CD4-positive, CD25-positive, alpha-beta regulatory T cell (primary cell): ENCODE measurements at regions not wholly inside any gene's neighbourhood (a gene's known extent, or its start where the extent isn't known, plus 50 kb on each side); places are given as distances from the start of the nearest gene placed in this dataset.
A peak's percentile ranks its signal among the peaks of the same experiment; 100 is the strongest.

Experiments used
- ATAC-seq, 2 donors: fragments of 150-1000 bp; cut with Tn5 transposase; one replicate each; pipeline ENCODE4 v1.10.0; 2021; ENCODE audit warnings: low read depth in 2 of 2, moderate number of reproducible peaks in 2 of 2, moderate library complexity in 1 of 2
- DNase-seq, 3 donors: peaks; one replicate each; pipeline versions ENCODE4 v3.0.0 to v3.0.0-alpha.2; 2012 to 2022; ENCODE audit warnings: mixed read lengths in 1 of 3
- H3K27ac ChIP-seq: one replicate; pipeline ENCODE4 v1.7.0; 2013; ENCODE audit warnings: mild to moderate bottlenecking, low read length; ENCODE audit not compliant: insufficient read depth, poor library complexity, severe bottlenecking
- H3K27me3 ChIP-seq: one replicate; pipeline ENCODE4 v1.7.0; 2013; ENCODE audit warnings: low read length; ENCODE audit not compliant: control insufficient read depth, insufficient read depth
- H3K36me3 ChIP-seq: one replicate; pipeline ENCODE4 v1.7.0; 2013; ENCODE audit warnings: mild to moderate bottlenecking, low read length, moderate library complexity; ENCODE audit not compliant: control insufficient read depth, insufficient read depth
- H3K4me1 ChIP-seq: 2 replicates; pipeline ENCODE4 v1.7.0; 2013; ENCODE audit warnings: mild to moderate bottlenecking, low read length; ENCODE audit not compliant: insufficient read depth, control insufficient read depth, poor library complexity, severe bottlenecking
- H3K4me3 ChIP-seq: one replicate; pipeline ENCODE4 v1.7.0; 2013; ENCODE audit warnings: low read depth, mild to moderate bottlenecking, low read length, moderate library complexity
- H3K9me3 ChIP-seq, 2 experiments: 1 replicate in 1 of 2; 2 replicates in 1 of 2; pipeline ENCODE4 v1.7.0; 2013; ENCODE audit warnings: low read length in 2 of 2, mild to moderate bottlenecking in 1 of 2, moderate library complexity in 1 of 2; ENCODE audit not compliant: control insufficient read depth in 2 of 2
- H3K27ac Mint-ChIP-seq, 3 donors: one replicate each; pipeline ENCODE4 v1.8.0; 2020 to 2022; ENCODE audit warnings: mild to moderate bottlenecking in 3 of 3, mixed read lengths in 3 of 3, moderate library complexity in 2 of 3
- H3K27me3 Mint-ChIP-seq: one replicate; pipeline ENCODE4 v1.8.0; 2022; ENCODE audit warnings: mild to moderate bottlenecking, mixed read lengths
- H3K36me3 Mint-ChIP-seq: one replicate; pipeline ENCODE4 v1.8.0; 2020; ENCODE audit warnings: mixed read lengths
- H3K4me1 Mint-ChIP-seq, 4 donors: one replicate each; pipeline ENCODE4 v1.8.0; 2020 to 2022; ENCODE audit warnings: mixed read lengths in 4 of 4, mild to moderate bottlenecking in 1 of 4
- H3K4me3 Mint-ChIP-seq, 4 donors: one replicate each; pipeline ENCODE4 v1.8.0; 2020 to 2022; ENCODE audit warnings: mild to moderate bottlenecking in 4 of 4, mixed read lengths in 4 of 4, moderate library complexity in 3 of 4
- H3K9me3 Mint-ChIP-seq, 7 donors: one replicate each; pipeline ENCODE4 v1.8.0; 2020 to 2022; ENCODE audit warnings: mixed read lengths in 7 of 7, mild to moderate bottlenecking in 3 of 7, moderate library complexity in 2 of 7

DNA sequence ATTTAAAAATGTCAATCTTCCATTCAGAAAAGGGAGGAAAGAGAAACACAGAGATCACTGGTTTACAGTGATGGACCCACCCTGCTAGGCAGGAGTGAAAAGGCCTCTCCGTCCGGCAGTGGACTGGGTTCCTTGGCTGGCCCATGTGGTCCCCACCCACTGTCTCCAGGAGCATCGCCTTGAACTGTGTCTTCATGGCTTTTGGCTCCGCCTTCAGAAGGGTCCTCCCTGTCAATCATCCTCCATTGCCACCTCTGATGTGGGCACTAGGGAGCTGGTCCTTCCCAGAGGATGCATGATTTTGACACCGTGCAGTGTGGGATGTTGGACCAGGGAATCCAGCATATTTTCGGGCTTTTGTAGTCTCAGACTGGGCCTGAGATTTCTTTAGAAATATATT is 58.2 kb upstream of the B3GAT1 start:
- no peak overlapping the region for H3K27ac Mint-ChIP-seq
- Histone ChIP-seq H3K27me3 (peaks cover 2% of the 10 kb centered on the region), H3K36me3 (no peaks in the 10 kb centered on the region), H3K27ac (no peak overlapping the region), H3K4me3 (no peak overlapping the region), H3K9me3 (no peaks in the 10 kb centered on the region), H3K4me1 (no peaks in the 10 kb centered on the region)
- no peak for ATAC-seq
- peaks cover 18% of the 10 kb centered on the region for H3K27me3 Mint-ChIP-seq
- no peaks in the 10 kb centered on the region for H3K4me1 Mint-ChIP-seq
- H3K4me3 Mint-ChIP-seq: no peak overlapping the region
- no peak for DNase-seq
- peaks cover 0 to 1% (median 0%) of the 10 kb centered on the region in 7 donors for H3K9me3 Mint-ChIP-seq
- no peaks in the 10 kb centered on the region for H3K36me3 Mint-ChIP-seq

DNA sequence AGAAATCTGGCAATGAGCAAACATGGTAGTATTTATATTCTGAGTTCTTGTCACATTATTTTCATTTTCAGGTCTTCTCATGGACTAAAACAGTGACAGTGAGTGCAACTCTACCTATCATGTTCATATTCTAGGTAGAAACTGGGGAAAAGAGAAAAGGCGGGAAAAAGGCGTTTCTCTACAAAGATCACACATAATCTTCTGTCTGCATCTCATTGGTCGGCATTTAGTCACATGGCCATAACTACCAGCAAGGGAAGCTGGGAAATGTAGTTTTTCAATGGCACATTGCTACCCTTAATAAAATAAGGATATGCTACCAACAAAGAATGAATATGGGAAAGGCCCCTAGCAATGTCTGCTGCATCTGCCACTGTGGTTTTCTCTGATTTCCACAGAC is 57.6 kb upstream of the B3GAT1 start:
- no peaks in the 10 kb centered on the region for H3K4me1 Mint-ChIP-seq
- no peak overlapping the region for H3K27ac ChIP-seq
- H3K9me3 ChIP-seq: no peaks in the 10 kb centered on the region
- peaks cover 5% of the 10 kb centered on the region for H3K27me3 ChIP-seq
- H3K36me3 ChIP-seq: no peaks in the 10 kb centered on the region
- no peaks in the 10 kb centered on the region for H3K4me1 ChIP-seq
- H3K4me3 Mint-ChIP-seq: no peak overlapping the region
- ATAC-seq (no peak), DNase-seq (peak in 1 of 3 donors; percentile 12)
- H3K9me3 Mint-ChIP-seq: peaks cover 0 to 1% (median 0%) of the 10 kb centered on the region in 7 donors
- no peaks in the 10 kb centered on the region for H3K36me3 Mint-ChIP-seq
- no peak overlapping the region for H3K27ac Mint-ChIP-seq
- no peak overlapping the region for H3K4me3 ChIP-seq
- peaks cover 18% of the 10 kb centered on the region for H3K27me3 Mint-ChIP-seq

DNA sequence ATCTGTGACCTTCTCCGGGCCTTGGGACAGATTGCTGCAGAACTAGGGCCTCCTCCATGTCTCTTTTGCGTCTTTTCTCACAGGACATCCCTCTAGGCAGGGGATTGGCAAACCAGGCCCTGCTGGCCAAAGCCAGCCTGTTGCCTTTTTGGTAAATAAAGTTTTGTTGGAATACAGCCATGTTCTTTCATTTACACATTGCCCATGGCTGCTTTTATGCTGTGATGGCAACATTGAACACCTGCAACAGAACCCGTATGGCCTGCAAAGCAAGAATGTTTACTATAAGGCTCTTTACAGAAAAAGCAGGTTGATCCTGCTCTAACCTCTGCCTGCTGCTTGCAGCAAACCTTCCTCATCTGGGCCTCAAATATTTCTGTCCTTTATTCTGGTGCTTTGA is 56.8 kb upstream of the B3GAT1 start:
- Histone ChIP-seq H3K9me3 (no peaks in the 10 kb centered on the region), H3K27ac (no peak overlapping the region), H3K27me3 (peaks cover 5% of the 10 kb centered on the region), H3K4me1 (no peaks in the 10 kb centered on the region), H3K36me3 (no peaks in the 10 kb centered on the region), H3K4me3 (no peak overlapping the region)
- no peak for DNase-seq
- Mint-ChIP-seq H3K4me3 (no peak overlapping the region), H3K9me3 (peaks cover 0 to 1% (median 0%) of the 10 kb centered on the region in 7 donors), H3K27me3 (peaks cover 18% of the 10 kb centered on the region), H3K4me1 (no peaks in the 10 kb centered on the region), H3K36me3 (no peaks in the 10 kb centered on the region), H3K27ac (no peak overlapping the region)
- no peak for ATAC-seq

DNA sequence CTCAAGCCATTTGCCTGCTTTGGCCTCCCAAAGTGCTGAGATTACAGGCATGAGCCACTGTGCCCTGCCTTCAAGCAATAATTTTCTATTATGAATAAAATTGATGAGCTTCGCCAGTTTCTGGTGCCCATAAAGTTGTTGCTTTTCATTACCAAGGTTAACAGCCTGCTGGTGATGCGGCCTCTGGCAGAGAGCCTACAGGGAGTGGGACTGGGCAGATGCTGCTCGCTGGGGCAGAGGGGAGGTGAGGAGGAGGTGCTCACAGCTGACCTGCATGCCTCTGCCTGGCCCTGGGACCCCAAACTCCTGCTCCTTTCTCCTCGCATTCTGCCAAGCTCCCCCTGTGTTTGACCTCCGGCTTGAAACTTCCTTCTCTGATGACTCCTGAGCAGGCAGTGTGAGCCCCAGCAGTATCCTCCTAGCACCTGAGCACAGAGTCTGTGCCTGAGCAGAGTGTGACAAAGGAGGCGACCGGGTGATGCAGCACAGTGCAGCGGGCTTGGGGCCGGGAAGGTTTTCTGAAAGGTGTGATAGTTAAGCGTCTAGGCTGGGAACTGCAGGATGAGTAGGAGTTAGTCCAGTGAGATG is 56.1 kb upstream of the B3GAT1 start:
- H3K27me3 ChIP-seq: peaks cover 5% of the 10 kb centered on the region
- H3K4me3 ChIP-seq: no peak overlapping the region
- H3K9me3 Mint-ChIP-seq: peaks cover 0 to 1% (median 0%) of the 10 kb centered on the region in 7 donors
- H3K27me3 Mint-ChIP-seq: peaks cover 12% of the 10 kb centered on the region
- no peak for DNase-seq
- no peaks in the 10 kb centered on the region for H3K4me1 Mint-ChIP-seq
- H3K27ac ChIP-seq: no peak overlapping the region
- H3K36me3 Mint-ChIP-seq: no peaks in the 10 kb centered on the region
- H3K27ac Mint-ChIP-seq: no peak overlapping the region
- no peaks in the 10 kb centered on the region for H3K9me3 ChIP-seq
- H3K4me1 ChIP-seq: no peaks in the 10 kb centered on the region
- no peak overlapping the region for H3K4me3 Mint-ChIP-seq
- H3K36me3 ChIP-seq: no peaks in the 10 kb centered on the region
- no peak for ATAC-seq

DNA sequence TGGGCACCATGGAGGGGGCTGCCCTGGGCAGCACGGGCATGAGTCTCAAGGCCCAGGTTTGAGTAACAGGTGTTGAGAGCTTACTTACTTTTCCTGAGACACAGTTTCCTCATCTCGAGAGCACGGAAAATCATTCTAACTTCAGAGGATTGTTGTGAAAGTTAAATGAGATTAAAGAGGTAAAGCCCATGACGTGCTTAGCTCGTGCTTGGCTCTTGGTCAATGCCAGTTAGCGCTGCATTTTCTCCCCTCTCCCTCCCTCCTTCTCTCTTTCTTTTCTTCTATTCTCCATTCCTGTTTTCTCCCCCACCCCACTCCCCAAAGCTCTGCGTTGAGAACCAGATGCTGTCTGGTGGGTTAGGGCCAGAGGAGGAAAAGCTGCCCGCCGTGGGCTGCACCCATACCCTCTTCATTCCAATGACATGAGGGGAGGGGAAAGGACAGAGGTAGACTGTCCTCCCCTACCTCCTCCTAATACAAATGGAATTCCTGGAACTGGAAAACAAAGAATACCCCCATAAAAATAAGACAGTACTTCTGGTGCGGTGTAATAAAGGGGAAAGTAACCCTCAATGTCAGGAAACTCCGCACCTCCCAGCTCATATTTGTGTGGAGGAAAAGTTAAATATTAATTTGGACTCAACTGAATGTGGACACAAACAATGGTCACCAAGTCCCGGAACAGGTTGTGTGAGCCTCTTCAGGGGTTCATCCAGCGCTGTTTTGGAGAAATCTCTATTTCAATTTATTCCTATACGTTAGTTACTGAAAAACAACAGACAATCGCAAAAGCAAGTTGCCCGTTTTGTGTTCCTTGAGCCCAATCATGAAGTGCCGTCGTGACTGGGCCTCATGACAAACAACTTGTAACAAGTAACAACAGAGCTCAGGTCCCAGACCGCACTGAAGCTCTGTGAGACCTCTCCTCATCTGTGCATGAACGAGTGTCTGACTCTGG is 54.8 kb upstream of the B3GAT1 start:
- DNase-seq: no peak
- H3K9me3 ChIP-seq: no peaks in the 10 kb centered on the region
- H3K27ac ChIP-seq: no peak overlapping the region
- H3K27me3 ChIP-seq: peaks cover 5% of the 10 kb centered on the region
- no peaks in the 10 kb centered on the region for H3K36me3 ChIP-seq
- Mint-ChIP-seq H3K4me1 (no peaks in the 10 kb centered on the region), H3K4me3 (no peak overlapping the region), H3K27ac (no peak overlapping the region), H3K9me3 (peaks cover 0 to 1% (median 0%) of the 10 kb centered on the region in 7 donors), H3K36me3 (no peaks in the 10 kb centered on the region), H3K27me3 (peaks cover 12% of the 10 kb centered on the region)
- ATAC-seq: no peak
- H3K4me3 ChIP-seq: no peak overlapping the region
- no peaks in the 10 kb centered on the region for H3K4me1 ChIP-seq

DNA sequence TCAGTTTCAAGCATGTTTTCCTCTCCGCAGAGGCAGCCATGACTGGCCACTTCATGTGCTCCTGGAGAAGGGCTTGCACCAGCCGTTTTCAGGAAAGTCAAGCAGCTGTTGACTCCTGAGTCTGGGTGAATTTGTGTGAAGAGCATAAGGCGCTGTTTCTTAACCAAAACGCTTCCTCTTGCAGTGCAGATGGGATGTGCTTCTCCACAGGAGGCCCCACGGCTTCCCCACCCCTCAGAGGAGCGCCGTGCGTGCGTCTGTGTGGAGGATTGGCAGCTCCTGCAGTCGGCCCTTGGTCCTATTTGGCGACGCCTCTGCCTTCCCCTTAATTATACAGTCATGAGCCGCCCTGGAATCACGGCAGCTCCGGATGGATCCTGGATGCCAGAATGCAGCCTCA is 54.1 kb upstream of the B3GAT1 start:
- no peak for DNase-seq
- Mint-ChIP-seq H3K36me3 (no peaks in the 10 kb centered on the region), H3K9me3 (peaks cover 0 to 1% (median 0%) of the 10 kb centered on the region in 7 donors), H3K4me3 (no peak overlapping the region), H3K4me1 (no peaks in the 10 kb centered on the region), H3K27me3 (peaks cover 12% of the 10 kb centered on the region), H3K27ac (no peak overlapping the region)
- Histone ChIP-seq H3K4me3 (no peak overlapping the region), H3K4me1 (no peaks in the 10 kb centered on the region), H3K9me3 (no peaks in the 10 kb centered on the region), H3K27ac (no peak overlapping the region), H3K36me3 (no peaks in the 10 kb centered on the region), H3K27me3 (peaks cover 5% of the 10 kb centered on the region)
- no peak for ATAC-seq

DNA sequence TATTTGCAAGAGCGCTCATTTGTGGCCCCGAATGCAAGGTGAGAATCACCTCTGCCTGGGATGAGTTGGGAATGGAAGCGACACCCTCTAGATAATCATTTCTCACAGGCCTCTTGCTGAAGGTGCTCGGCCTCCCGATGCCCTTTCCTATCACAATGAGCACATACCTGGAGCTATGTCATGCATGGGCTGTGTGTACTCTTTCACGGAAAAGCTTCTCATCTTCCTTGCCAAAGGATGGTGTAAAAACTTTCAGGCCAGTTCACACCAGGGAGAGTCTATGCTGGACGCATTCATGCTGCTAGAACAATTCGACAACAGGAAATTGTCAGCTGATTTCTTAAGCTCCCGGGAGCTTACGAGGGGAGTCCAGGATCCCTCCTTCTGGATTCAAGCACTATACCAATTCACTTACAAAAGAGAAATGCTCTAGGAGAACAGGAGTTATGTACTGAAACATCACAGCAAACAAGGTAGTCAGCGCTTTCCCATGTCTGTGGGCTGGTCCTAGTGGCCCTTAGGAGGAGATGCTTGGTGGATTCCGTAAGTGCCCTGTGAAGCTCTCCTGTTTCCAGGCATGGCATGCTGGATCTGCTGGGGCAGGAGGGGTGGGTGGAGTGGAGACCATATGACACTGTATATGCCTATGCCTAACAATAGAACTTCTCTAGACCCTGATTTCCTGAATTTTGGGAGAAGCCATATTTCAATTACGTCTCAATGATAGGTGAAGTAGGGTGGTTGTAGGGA is 53.1 kb upstream of the B3GAT1 start:
- DNase-seq (no peak), ATAC-seq (no peak)
- Histone ChIP-seq H3K27ac (no peak overlapping the region), H3K36me3 (no peaks in the 10 kb centered on the region), H3K9me3 (no peaks in the 10 kb centered on the region), H3K27me3 (peaks cover 5% of the 10 kb centered on the region), H3K4me3 (no peak overlapping the region), H3K4me1 (no peaks in the 10 kb centered on the region)
- no peak overlapping the region for H3K4me3 Mint-ChIP-seq
- no peak overlapping the region for H3K27ac Mint-ChIP-seq
- H3K4me1 Mint-ChIP-seq: no peaks in the 10 kb centered on the region
- peaks cover 0 to 1% (median 0%) of the 10 kb centered on the region in 7 donors for H3K9me3 Mint-ChIP-seq
- peaks cover 12% of the 10 kb centered on the region for H3K27me3 Mint-ChIP-seq
- no peaks in the 10 kb centered on the region for H3K36me3 Mint-ChIP-seq
